ENCODE measurements at regions not wholly inside any gene's neighbourhood (a gene's known extent, or its start where the extent isn't known, plus 50 kb on each side); places are given as distances from the start of the nearest gene placed in this dataset.

DNA sequence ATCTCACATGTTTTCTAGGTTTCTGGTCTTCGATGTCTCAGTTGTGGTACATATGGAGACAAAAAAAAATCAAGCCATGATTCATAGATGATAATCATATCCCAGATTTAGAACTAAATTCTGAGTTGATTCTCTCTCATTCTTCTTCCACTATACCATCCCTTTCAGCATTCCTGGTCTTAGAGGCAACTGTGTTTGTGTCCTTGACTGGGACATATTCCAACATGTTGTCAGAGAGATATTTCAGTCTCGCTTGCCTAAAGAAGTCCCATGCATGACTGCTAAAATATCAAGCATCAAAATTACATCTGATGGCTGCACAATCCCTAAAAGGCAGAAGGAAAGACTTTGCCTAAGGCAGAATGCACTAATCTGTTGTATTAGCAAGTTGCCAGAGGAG is 236.6 kb downstream of the PSAT1 start:
- no peaks in the 10 kb centered on the region for H3K36me3 ChIP-seq (ENCODE audit: control insufficient read depth in 2 of 2, insufficient read depth in 2 of 2, low read length in 2 of 2)
- no peaks in the 10 kb centered on the region for H3K9me3 ChIP-seq (ENCODE audit: control insufficient read depth in 2 of 2, low read length in 2 of 2)
- H3K9ac ChIP-seq (ENCODE audit: low read length in 2 of 2), result no peak overlapping the region
- H3K27me3 ChIP-seq (ENCODE audit: control insufficient read depth in 1 of 2, insufficient read depth in 2 of 2, low read length in 2 of 2), result no peaks in the 10 kb centered on the region
- no peak overlapping the region for H3K27ac ChIP-seq (ENCODE audit: low read length)
- no peaks in the 10 kb centered on the region for H3K4me1 ChIP-seq (ENCODE audit: control insufficient read depth, insufficient read depth, low read length)
- H3K4me3 ChIP-seq (ENCODE audit: low read length in 2 of 2), result no peak overlapping the region

DNA sequence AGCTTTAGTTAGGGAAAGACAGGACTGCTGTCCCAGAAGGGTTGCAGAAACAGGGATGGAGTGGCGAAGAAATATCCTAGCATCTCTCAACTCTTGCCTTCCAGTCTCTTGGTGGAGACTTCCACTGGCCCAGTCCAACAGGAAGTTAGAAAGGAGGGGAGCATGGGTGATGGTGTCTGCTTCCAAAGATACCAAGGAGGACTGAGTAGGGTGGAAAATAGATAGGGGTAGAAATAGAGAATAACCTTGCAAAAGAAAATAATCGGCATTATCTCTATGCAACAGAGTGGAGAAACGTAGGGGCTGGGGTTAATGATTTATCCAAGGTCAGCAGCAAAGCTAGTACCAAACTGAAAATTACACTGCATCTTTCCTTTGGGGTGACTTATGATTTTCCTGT is 242.3 kb downstream of the PSAT1 start:
- Histone ChIP-seq H3K4me1 (ENCODE audit: control insufficient read depth, insufficient read depth, low read length) (no peaks in the 10 kb centered on the region), H3K9me3 (ENCODE audit: control insufficient read depth in 2 of 2, low read length in 2 of 2) (no peaks in the 10 kb centered on the region), H3K36me3 (ENCODE audit: control insufficient read depth in 2 of 2, insufficient read depth in 2 of 2, low read length in 2 of 2) (no peaks in the 10 kb centered on the region), H3K27me3 (ENCODE audit: control insufficient read depth in 1 of 2, insufficient read depth in 2 of 2, low read length in 2 of 2) (no peaks in the 10 kb centered on the region), H3K4me3 (ENCODE audit: low read length in 2 of 2) (no peak overlapping the region), H3K27ac (ENCODE audit: low read length) (no peak overlapping the region), H3K9ac (ENCODE audit: low read length in 2 of 2) (no peak overlapping the region)

DNA sequence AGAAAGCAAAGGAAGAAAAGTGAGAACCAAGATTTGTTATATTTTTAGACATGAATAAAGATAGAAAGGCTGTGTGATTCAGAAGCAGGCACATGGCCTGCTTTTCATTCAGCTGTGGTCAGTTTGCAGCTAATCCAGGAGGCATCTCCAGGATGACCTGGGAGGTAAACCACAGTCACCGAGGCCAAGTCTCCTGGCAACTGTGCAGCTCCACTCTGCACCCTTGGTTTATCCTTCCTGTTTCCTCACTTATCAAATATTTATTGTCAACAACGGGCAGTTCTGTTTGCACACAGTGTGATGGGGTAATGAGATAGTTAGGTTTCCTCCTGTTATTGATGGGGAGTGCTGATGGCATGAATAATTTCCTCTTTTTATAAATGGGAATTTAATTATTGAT is 243.0 kb downstream of the PSAT1 start:
- Histone ChIP-seq H3K36me3 (ENCODE audit: control insufficient read depth in 2 of 2, insufficient read depth in 2 of 2, low read length in 2 of 2) (no peaks in the 10 kb centered on the region), H3K4me3 (ENCODE audit: low read length in 2 of 2) (no peak overlapping the region), H3K9me3 (ENCODE audit: control insufficient read depth in 2 of 2, low read length in 2 of 2) (no peaks in the 10 kb centered on the region), H3K4me1 (ENCODE audit: control insufficient read depth, insufficient read depth, low read length) (no peaks in the 10 kb centered on the region), H3K9ac (ENCODE audit: low read length in 2 of 2) (no peak overlapping the region), H3K27ac (ENCODE audit: low read length) (no peak overlapping the region), H3K27me3 (ENCODE audit: control insufficient read depth in 1 of 2, insufficient read depth in 2 of 2, low read length in 2 of 2) (no peaks in the 10 kb centered on the region)

DNA sequence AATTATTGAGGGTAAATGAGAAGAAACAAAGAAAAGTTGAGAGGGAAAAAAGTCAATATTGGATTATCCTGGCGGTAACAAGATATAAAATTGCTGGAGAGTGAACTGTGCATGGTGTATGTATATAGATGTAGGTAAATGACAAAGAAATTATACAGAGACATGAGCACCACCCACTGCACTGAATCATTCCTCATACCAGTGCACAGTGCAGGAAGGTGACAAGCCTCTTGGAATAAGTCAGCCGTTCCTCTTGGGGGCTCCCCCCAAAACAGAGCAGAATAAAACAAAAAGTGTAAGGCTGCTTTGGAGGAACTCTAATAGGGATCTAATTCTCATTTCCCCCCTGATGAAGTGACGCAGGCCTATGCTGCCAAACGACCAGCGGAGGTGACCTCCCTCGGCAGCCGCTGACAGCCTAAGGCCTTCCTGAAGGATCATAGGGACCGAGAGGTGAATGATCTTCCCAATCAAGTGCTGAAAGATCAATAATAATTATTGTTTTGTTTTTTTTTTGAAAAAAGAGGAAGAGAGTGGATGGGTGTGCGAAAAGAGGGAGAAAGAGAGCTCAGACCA is 245.0 kb downstream of the PSAT1 start:
- H3K27me3 ChIP-seq (ENCODE audit: control insufficient read depth in 1 of 2, insufficient read depth in 2 of 2, low read length in 2 of 2), result no peaks in the 10 kb centered on the region
- no peaks in the 10 kb centered on the region for H3K9me3 ChIP-seq (ENCODE audit: control insufficient read depth in 2 of 2, low read length in 2 of 2)
- no peak overlapping the region for H3K27ac ChIP-seq (ENCODE audit: low read length)
- H3K36me3 ChIP-seq (ENCODE audit: control insufficient read depth in 2 of 2, insufficient read depth in 2 of 2, low read length in 2 of 2), result no peaks in the 10 kb centered on the region
- no peak overlapping the region for H3K9ac ChIP-seq (ENCODE audit: low read length in 2 of 2)
- H3K4me1 ChIP-seq (ENCODE audit: control insufficient read depth, insufficient read depth, low read length), result no peaks in the 10 kb centered on the region
- no peak overlapping the region for H3K4me3 ChIP-seq (ENCODE audit: low read length in 2 of 2)

DNA sequence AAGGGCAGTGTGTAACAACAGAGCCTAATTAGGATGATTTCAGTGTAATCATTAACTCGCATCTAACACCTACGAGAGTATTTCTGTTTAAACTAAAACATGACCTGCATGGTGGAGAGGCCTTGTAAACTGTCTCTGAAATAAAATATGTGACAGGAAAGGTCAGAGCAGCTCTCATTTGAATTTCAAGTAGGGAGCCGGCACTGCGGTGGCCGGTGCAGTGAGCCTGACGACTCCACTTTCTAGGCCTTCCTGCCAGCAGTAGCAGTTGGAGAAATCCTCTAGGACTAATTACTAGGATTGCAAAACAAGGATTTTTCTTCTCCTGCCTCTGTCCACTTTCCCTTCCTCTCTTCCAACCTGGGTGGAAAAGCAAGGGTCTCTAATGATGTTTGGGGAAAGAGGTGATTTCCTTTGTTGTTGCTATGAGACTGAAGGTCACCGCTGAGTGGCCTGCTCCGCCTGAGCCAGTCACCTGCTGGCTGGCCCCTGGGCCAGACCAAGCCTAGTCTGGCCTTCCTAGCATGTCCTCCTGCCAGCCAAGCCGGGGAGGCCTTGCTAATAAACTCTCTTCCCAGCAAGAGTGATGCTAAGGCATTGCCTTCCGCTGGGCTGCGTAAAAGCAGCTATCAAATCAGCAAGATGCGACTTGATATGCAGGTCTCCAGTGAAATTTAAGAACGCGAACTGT is 245.7 kb downstream of the PSAT1 start:
- no peaks in the 10 kb centered on the region for H3K9me3 ChIP-seq (ENCODE audit: control insufficient read depth in 2 of 2, low read length in 2 of 2)
- no peak overlapping the region for H3K9ac ChIP-seq (ENCODE audit: low read length in 2 of 2)
- H3K27ac ChIP-seq (ENCODE audit: low read length), result no peak overlapping the region
- no peak overlapping the region for H3K4me3 ChIP-seq (ENCODE audit: low read length in 2 of 2)
- peaks cover 0 to 2% of the 10 kb centered on the region in 2 donors for H3K27me3 ChIP-seq (ENCODE audit: control insufficient read depth in 1 of 2, insufficient read depth in 2 of 2, low read length in 2 of 2)
- H3K4me1 ChIP-seq (ENCODE audit: control insufficient read depth, insufficient read depth, low read length), result no peaks in the 10 kb centered on the region
- H3K36me3 ChIP-seq (ENCODE audit: control insufficient read depth in 2 of 2, insufficient read depth in 2 of 2, low read length in 2 of 2), result no peaks in the 10 kb centered on the region

DNA sequence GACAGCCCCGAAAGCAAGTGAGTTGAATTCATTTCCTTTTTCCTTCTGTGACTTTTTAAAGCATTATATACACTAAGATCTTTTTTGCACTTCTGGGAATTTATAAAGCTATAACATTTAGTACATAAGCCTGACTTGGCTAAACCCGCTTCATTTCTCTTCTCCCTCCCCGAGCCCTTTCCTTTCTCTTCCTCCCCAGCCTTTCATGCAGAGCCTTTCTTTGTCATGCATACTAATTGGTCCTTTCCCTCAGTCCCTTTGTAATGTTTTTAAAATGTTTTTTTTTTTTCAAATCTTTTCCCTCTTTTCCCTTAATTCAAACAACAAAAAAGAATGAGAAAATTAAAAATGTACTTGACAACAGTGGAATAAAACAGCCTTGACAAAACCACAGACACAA is 246.4 kb downstream of the PSAT1 start:
- no peak overlapping the region for H3K27ac ChIP-seq (ENCODE audit: low read length)
- H3K9ac ChIP-seq (ENCODE audit: low read length in 2 of 2), result no peak overlapping the region
- H3K9me3 ChIP-seq (ENCODE audit: control insufficient read depth in 2 of 2, low read length in 2 of 2), result no peaks in the 10 kb centered on the region
- peaks cover 0 to 2% of the 10 kb centered on the region in 2 donors for H3K27me3 ChIP-seq (ENCODE audit: control insufficient read depth in 1 of 2, insufficient read depth in 2 of 2, low read length in 2 of 2)
- no peak overlapping the region for H3K4me3 ChIP-seq (ENCODE audit: low read length in 2 of 2)
- H3K4me1 ChIP-seq (ENCODE audit: control insufficient read depth, insufficient read depth, low read length), result no peaks in the 10 kb centered on the region
- no peaks in the 10 kb centered on the region for H3K36me3 ChIP-seq (ENCODE audit: control insufficient read depth in 2 of 2, insufficient read depth in 2 of 2, low read length in 2 of 2)

DNA sequence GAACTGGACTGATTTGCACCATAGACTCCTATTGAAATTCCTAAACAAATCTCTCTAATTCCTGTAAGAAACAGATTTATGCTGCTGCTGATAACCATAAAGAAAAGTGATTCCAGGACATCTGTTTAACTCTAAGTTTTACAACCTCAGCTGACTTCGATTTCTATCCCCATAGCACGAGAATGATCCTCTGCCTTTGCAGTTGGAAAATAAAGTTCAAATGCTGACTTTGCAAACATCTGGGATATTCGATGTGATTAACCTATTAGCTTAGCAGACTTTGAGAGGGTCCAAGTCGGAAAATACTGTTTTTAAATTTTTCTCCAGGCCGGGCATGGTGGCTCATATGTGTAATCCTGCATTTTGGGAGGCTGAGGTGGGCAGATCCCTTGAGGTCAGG is 247.3 kb downstream of the PSAT1 start:
- Histone ChIP-seq H3K4me1 (ENCODE audit: control insufficient read depth, insufficient read depth, low read length) (no peaks in the 10 kb centered on the region), H3K9ac (ENCODE audit: low read length in 2 of 2) (no peak overlapping the region), H3K27me3 (ENCODE audit: control insufficient read depth in 1 of 2, insufficient read depth in 2 of 2, low read length in 2 of 2) (peaks cover 0 to 2% of the 10 kb centered on the region in 2 donors), H3K9me3 (ENCODE audit: control insufficient read depth in 2 of 2, low read length in 2 of 2) (no peaks in the 10 kb centered on the region), H3K27ac (ENCODE audit: low read length) (no peak overlapping the region), H3K36me3 (ENCODE audit: control insufficient read depth in 2 of 2, insufficient read depth in 2 of 2, low read length in 2 of 2) (no peaks in the 10 kb centered on the region), H3K4me3 (ENCODE audit: low read length in 2 of 2) (no peak overlapping the region)

DNA sequence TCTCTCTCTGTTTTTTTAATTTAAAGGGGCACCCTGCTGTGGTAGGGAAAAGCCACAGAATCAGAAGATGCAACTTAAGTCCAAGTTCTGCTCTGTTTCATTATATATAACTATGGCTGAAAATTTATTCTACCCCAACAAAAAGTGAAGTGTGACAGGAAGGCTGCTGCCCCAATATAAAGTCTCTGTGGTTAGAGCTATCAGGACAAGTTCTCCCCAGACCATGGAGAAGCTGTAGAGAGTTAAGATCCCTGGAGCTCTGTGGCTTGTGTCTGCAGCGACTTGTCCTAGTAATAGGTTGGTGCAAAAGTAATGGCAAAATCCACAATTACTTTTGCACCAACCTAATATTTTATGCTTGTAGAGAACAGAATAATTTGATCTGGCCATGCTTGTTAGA is 250.9 kb downstream of the PSAT1 start:
- H3K27ac ChIP-seq (ENCODE audit: low read length), result no peak overlapping the region
- no peak overlapping the region for H3K9ac ChIP-seq (ENCODE audit: low read length in 2 of 2)
- no peak overlapping the region for H3K4me3 ChIP-seq (ENCODE audit: low read length in 2 of 2)
- H3K9me3 ChIP-seq (ENCODE audit: control insufficient read depth in 2 of 2, low read length in 2 of 2), result no peaks in the 10 kb centered on the region
- no peaks in the 10 kb centered on the region for H3K4me1 ChIP-seq (ENCODE audit: control insufficient read depth, insufficient read depth, low read length)
- H3K36me3 ChIP-seq (ENCODE audit: control insufficient read depth in 2 of 2, insufficient read depth in 2 of 2, low read length in 2 of 2), result no peaks in the 10 kb centered on the region
- H3K27me3 ChIP-seq (ENCODE audit: control insufficient read depth in 1 of 2, insufficient read depth in 2 of 2, low read length in 2 of 2), result peaks cover 0 to 2% of the 10 kb centered on the region in 2 donors

DNA sequence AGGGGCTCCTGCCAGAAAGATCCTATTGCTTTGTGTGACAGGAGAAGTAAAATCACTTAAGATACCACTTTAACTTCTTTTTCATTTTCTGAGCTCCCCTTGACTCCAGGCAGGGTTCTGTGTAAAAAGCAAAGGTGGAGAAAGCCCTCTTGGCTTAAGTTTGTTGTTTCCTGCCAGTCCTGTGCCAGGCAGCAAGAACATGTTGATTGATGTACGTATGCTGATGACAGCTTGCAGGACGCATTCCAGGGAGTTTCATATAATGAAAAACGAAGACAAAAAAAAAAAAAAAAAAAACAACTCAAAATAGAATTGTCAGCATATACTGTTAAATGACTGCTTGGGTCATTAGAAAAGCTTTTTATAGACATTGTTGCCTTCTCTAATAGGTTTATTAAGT is 251.7 kb downstream of the PSAT1 start:
- H3K36me3 ChIP-seq (ENCODE audit: control insufficient read depth in 2 of 2, insufficient read depth in 2 of 2, low read length in 2 of 2), result no peaks in the 10 kb centered on the region
- no peak overlapping the region for H3K4me3 ChIP-seq (ENCODE audit: low read length in 2 of 2)
- H3K27ac ChIP-seq (ENCODE audit: low read length), result no peak overlapping the region
- H3K9me3 ChIP-seq (ENCODE audit: control insufficient read depth in 2 of 2, low read length in 2 of 2), result no peaks in the 10 kb centered on the region
- H3K4me1 ChIP-seq (ENCODE audit: control insufficient read depth, insufficient read depth, low read length), result no peaks in the 10 kb centered on the region
- H3K9ac ChIP-seq (ENCODE audit: low read length in 2 of 2), result no peak overlapping the region
- H3K27me3 ChIP-seq (ENCODE audit: control insufficient read depth in 1 of 2, insufficient read depth in 2 of 2, low read length in 2 of 2), result peaks cover 0 to 2% of the 10 kb centered on the region in 2 donors

DNA sequence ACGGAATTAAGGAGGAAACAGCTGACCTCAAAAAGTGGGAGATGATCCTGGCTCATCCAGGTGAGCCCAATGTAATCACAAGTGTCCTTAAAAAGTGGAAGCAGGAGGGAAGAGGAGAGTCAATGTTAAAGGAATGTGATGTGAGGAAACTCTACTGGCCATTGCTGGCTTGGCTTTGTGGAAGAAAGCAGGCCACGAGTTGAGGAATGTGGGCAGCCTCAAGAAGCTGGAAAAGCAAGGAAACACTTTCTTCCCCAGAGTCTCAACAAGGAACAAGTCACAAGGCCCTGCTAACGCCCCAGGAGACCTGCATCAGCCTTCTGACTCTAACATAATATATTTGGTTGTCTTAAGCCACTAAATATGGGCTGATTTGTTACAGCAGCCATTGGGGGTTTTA is 252.8 kb downstream of the PSAT1 start:
- Histone ChIP-seq H3K4me1 (ENCODE audit: control insufficient read depth, insufficient read depth, low read length) (no peaks in the 10 kb centered on the region), H3K27me3 (ENCODE audit: control insufficient read depth in 1 of 2, insufficient read depth in 2 of 2, low read length in 2 of 2) (peaks cover 0 to 2% of the 10 kb centered on the region in 2 donors), H3K27ac (ENCODE audit: low read length) (no peak overlapping the region)

DNA sequence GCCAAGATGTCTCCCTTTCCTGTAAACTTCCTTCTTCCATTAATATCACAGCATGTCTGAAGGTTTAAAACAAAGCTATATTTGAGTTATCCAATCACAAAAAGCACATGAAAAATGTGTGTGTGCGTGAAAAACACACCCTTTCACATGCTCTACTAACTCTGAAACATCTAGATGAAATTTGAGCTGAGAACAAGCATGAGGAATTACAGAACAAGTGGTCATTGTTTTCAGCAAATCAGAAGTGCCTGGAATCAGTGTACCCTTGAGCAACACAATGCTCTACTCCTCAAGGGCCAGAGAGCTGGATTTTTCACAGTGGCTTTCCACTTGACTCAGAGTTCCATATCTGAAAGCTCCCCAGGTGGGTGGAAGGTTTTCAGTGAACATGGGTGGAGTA is 255.9 kb downstream of the PSAT1 start:
- H3K27ac ChIP-seq (ENCODE audit: low read length), result no peak overlapping the region
- no peak overlapping the region for H3K4me3 ChIP-seq (ENCODE audit: low read length in 2 of 2)
- no peaks in the 10 kb centered on the region for H3K27me3 ChIP-seq (ENCODE audit: control insufficient read depth in 1 of 2, insufficient read depth in 2 of 2, low read length in 2 of 2)
- H3K4me1 ChIP-seq (ENCODE audit: control insufficient read depth, insufficient read depth, low read length), result no peaks in the 10 kb centered on the region
- no peaks in the 10 kb centered on the region for H3K36me3 ChIP-seq (ENCODE audit: control insufficient read depth in 2 of 2, insufficient read depth in 2 of 2, low read length in 2 of 2)
- no peaks in the 10 kb centered on the region for H3K9me3 ChIP-seq (ENCODE audit: control insufficient read depth in 2 of 2, low read length in 2 of 2)
- no peak overlapping the region for H3K9ac ChIP-seq (ENCODE audit: low read length in 2 of 2)

More for the DNA sequence above, 252.8 kb downstream of the PSAT1 start:
- Histone ChIP-seq H3K9ac (ENCODE audit: low read length in 2 of 2) (no peak overlapping the region), H3K9me3 (ENCODE audit: control insufficient read depth in 2 of 2, low read length in 2 of 2) (no peaks in the 10 kb centered on the region), H3K36me3 (ENCODE audit: control insufficient read depth in 2 of 2, insufficient read depth in 2 of 2, low read length in 2 of 2) (no peaks in the 10 kb centered on the region), H3K4me3 (ENCODE audit: low read length in 2 of 2) (no peak overlapping the region)
